Muscle layer of duodenum (tissue), 2 donors: ENCODE measurements at regions not wholly inside any gene's neighbourhood (a gene's known extent, or its start where the extent isn't known, plus 50 kb on each side); places are given as distances from the start of the nearest gene placed in this dataset.

Experiments
- H3K27ac ChIP-seq: one replicate; pipeline ENCODE4 v1.7.0; 2013; ENCODE audit warnings: mild to moderate bottlenecking, low read length
- H3K27me3 ChIP-seq: one replicate; pipeline ENCODE4 v1.7.0; 2013; ENCODE audit warnings: low read depth, mild to moderate bottlenecking, control low read depth, low read length
- H3K36me3 ChIP-seq, 2 donors: one replicate each; pipeline ENCODE4 v1.7.0; 2013; ENCODE audit warnings: low read length in 2 of 2, control low read depth in 1 of 2, mild to moderate bottlenecking in 1 of 2; ENCODE audit not compliant: insufficient read depth in 2 of 2, control insufficient read depth in 1 of 2
- H3K4me1 ChIP-seq, 2 donors: one replicate each; pipeline ENCODE4 v1.7.0; 2013; ENCODE audit warnings: low read length in 2 of 2, mild to moderate bottlenecking in 2 of 2, control low read depth in 1 of 2, moderate library complexity in 1 of 2; ENCODE audit not compliant: insufficient read depth in 2 of 2, control insufficient read depth in 1 of 2
- H3K4me3 ChIP-seq, 2 donors: one replicate each; pipeline ENCODE4 v1.7.0; 2013; ENCODE audit warnings: low read length in 2 of 2, low read depth in 1 of 2, mild to moderate bottlenecking in 1 of 2
- H3K9me3 ChIP-seq, 2 donors: one replicate each; pipeline ENCODE4 v1.7.0; 2013; ENCODE audit warnings: low read length in 2 of 2, control low read depth in 1 of 2, mild to moderate bottlenecking in 1 of 2; ENCODE audit not compliant: control insufficient read depth in 1 of 2
- donor health status: healthy.

DNA sequence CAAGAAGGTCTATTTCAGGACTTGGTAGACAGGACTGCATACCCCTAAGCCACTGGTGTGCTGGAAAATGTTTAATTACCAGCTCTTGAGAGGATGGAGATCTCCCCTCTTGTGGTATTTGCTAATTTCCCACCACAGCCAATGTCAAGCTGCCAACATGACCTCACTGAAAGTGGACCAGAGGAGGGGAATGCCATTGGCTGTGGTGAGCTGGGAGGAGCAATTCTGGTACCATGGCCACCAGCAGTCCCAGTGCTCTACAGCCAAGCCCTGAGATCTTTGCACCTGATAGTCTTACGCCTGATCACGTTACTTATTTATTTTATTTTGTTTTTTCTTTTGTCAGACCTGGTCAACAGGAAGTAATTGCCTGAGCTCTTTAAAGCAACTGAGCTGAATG, 82.5 kb upstream of the BCL6 start:
- H3K27me3 ChIP-seq, result no peaks in the 10 kb centered on the region
- H3K4me3 ChIP-seq, result no peak overlapping the region
- no peaks in the 10 kb centered on the region for H3K9me3 ChIP-seq
- H3K36me3 ChIP-seq, result no peaks in the 10 kb centered on the region
- H3K27ac ChIP-seq, result no peak overlapping the region
- no peaks in the 10 kb centered on the region for H3K4me1 ChIP-seq

GRCh38 chr3:187828579-187829452, 83.5 kb upstream of the BCL6 start:
- Histone ChIP-seq H3K27ac (no peak overlapping the region), H3K4me1 (no peaks in the 10 kb centered on the region), H3K9me3 (no peaks in the 10 kb centered on the region), H3K27me3 (no peaks in the 10 kb centered on the region), H3K36me3 (no peaks in the 10 kb centered on the region), H3K4me3 (no peak overlapping the region)

DNA sequence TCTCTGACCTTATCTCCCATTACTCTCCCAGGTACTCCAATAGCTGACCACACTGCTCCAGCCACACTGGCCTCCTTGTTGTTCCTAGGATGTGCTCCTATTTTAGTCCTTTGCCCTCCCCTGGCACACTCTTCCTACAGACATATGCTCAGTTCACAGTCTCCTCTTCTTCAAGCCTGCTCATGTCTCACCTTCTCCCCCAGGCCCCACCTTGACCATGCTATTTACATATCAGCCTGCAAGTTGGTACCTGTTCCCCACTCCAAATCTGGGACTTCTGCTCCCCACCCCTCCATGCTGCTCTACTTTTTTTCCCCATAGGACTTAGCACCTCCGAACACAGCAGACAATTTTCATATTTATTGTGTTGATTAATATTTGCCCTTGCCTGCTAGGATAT, 84.9 kb upstream of the BCL6 start:
- H3K27ac ChIP-seq, result no peak overlapping the region
- no peaks in the 10 kb centered on the region for H3K27me3 ChIP-seq
- no peak overlapping the region for H3K4me3 ChIP-seq
- H3K4me1 ChIP-seq, result no peaks in the 10 kb centered on the region
- no peaks in the 10 kb centered on the region for H3K36me3 ChIP-seq
- H3K9me3 ChIP-seq, result no peaks in the 10 kb centered on the region

GRCh38 chr3:187831125-187832051, 86.1 kb upstream of the BCL6 start:
- Histone ChIP-seq H3K27me3 (no peaks in the 10 kb centered on the region), H3K4me3 (no peak overlapping the region), H3K4me1 (no peaks in the 10 kb centered on the region), H3K27ac (no peak overlapping the region), H3K36me3 (no peaks in the 10 kb centered on the region), H3K9me3 (no peaks in the 10 kb centered on the region)

DNA sequence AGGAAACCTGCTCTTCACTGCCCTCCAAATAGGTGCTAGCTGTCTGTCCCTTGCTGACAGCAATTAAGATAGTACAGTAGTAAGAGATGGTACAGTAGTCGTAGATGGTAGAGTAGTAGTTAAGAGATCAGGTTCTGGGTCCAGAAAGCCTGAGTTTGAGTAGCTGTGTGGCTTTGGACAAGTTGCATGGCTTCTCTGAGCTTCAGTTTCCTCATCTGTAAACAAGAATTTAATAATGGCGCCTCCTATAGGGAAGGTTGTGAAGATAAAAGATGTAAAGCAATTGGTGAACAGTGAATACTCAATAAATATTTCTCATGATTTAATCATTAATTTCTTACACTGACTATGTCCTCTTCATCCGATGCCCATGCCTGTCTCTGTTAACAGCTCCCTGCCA, 86.9 kb upstream of the BCL6 start:
- Histone ChIP-seq H3K4me3 (no peak overlapping the region), H3K9me3 (no peaks in the 10 kb centered on the region), H3K27ac (no peak overlapping the region), H3K36me3 (no peaks in the 10 kb centered on the region), H3K4me1 (no peaks in the 10 kb centered on the region), H3K27me3 (no peaks in the 10 kb centered on the region)

DNA sequence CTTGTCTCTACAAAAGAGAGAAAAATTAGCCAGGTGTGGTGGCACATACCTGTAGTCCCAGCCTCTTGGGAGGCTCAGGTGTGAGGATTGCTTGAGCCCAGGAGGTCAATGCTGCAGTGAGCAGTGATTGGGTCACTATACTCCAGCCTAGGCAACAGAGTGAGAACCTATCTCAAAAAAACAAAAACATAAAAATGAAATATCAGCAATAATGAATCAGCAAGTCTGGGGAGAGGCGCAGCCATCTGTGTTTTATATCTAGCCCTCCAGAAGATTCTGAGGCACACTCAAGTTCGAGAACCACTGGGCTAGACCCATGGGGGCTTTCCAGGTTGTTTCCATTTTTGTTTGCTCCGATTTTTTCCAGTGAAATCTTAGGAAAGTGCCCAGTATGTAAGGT, 88.1 kb upstream of the BCL6 start:
- H3K27ac ChIP-seq, result no peak overlapping the region
- H3K4me1 ChIP-seq, result no peaks in the 10 kb centered on the region
- no peak overlapping the region for H3K4me3 ChIP-seq
- H3K36me3 ChIP-seq, result no peaks in the 10 kb centered on the region
- H3K9me3 ChIP-seq, result no peaks in the 10 kb centered on the region
- no peaks in the 10 kb centered on the region for H3K27me3 ChIP-seq

DNA sequence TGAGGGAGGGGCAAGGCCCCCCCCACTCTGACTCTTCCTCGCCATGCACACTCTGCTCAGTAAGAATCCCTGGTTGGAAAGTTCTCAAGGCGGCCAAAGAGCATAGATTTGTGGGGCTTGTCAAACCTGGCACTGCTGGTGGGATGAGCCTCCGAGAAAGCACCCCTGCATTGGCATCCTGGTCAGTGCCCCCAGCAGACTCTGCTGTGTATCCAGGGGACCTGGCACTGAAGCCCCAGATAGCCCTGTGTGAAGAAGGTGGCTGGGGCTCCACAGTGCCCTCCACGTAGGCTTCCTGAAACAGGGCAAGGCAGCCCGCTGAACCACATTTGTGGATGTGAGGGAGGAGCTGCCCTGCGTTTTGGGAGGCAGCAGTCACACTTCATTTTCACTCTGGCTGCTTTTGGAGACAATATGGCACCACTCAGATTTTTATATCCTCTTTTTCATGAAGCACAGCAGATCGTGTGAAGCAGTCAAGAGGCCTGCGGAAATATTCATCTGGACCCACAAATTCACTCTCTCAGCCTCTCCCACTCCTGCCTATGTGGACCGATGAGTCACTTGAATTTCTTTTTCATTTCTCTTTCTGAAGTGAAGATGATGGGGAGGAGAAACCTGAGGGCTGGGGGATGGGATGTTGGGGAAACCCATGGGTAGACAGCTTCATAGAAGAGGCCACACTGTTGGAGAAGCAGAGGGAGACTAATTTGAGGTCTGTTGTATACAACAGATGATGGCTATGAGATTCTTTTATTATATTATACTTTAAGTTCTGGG, 88.7 kb upstream of the BCL6 start:
- Histone ChIP-seq H3K27ac (no peak overlapping the region), H3K27me3 (no peaks in the 10 kb centered on the region), H3K36me3 (no peaks in the 10 kb centered on the region), H3K4me3 (no peak overlapping the region), H3K9me3 (no peaks in the 10 kb centered on the region), H3K4me1 (no peaks in the 10 kb centered on the region)

- no peak overlapping the region for H3K27ac ChIP-seq
- H3K4me1 ChIP-seq, result no peaks in the 10 kb centered on the region
- no peaks in the 10 kb centered on the region for H3K27me3 ChIP-seq
- no peaks in the 10 kb centered on the region for H3K36me3 ChIP-seq
- H3K4me3 ChIP-seq, result no peak overlapping the region
- H3K9me3 ChIP-seq, result no peaks in the 10 kb centered on the region
Measured at GRCh38 chr3:187836823-187837770, 91.8 kb upstream of the BCL6 start.

- no peaks in the 10 kb centered on the region for H3K9me3 ChIP-seq
- H3K36me3 ChIP-seq, result no peaks in the 10 kb centered on the region
- no peak overlapping the region for H3K4me3 ChIP-seq
- no peaks in the 10 kb centered on the region for H3K4me1 ChIP-seq
- H3K27ac ChIP-seq, result no peak overlapping the region
- no peaks in the 10 kb centered on the region for H3K27me3 ChIP-seq
Measured at GRCh38 chr3:187838016-187838540, 92.8 kb upstream of the BCL6 start.

GRCh38 chr3:187839422-187839821, 94.2 kb upstream of the BCL6 start:
- H3K36me3 ChIP-seq, result no peaks in the 10 kb centered on the region
- H3K9me3 ChIP-seq, result no peaks in the 10 kb centered on the region
- no peaks in the 10 kb centered on the region for H3K27me3 ChIP-seq
- H3K27ac ChIP-seq, result no peak overlapping the region
- no peaks in the 10 kb centered on the region for H3K4me1 ChIP-seq
- no peak overlapping the region for H3K4me3 ChIP-seq
